GM18519 (cell line): ENCODE measurements at regions not wholly inside any gene's neighbourhood (a gene's known extent, or its start where the extent isn't known, plus 50 kb on each side); places are given as distances from the start of the nearest gene placed in this dataset.
A peak's percentile ranks its signal among the peaks of the same experiment; 100 is the strongest.
"Not testable (repeated sequence)": the region's sequence is repeated elsewhere in the genome, so short reads cannot be mapped to it uniquely, and the experiment has no call there.

Source experiments
- ATAC-seq: cut with Tn5 transposase; IDR thresholded peaks from one replicate; pipeline ENCODE4 v1.9.1; 2021; ENCODE audit warnings: mild to moderate bottlenecking, moderate library complexity; ENCODE audit not compliant: unreplicated experiment, low FRiP score

DNA sequence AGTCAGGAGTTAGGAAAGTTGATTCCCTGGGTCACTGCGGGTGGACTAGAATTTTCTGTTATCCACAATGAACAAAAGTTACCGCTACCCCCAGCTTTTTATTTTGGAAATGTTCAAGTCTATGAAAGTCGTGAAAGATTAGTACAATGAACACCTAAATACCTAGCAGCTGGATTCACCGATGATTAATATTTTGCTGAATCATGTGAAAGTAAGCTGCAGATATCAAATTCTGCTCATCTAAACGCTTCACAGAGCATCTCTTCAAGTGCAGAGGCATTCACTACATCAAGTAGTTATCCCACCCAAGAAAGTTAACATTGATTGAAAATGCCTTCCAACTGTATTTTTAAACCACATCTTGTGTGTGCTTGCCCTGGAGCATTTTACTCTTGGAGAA is 729.0 kb upstream of the NR2F2 start:
- ATAC-seq: no peak

- no peak for ATAC-seq
Measured at GRCh38 chr15:95603802-95604201, 726.7 kb upstream of the NR2F2 start.

DNA sequence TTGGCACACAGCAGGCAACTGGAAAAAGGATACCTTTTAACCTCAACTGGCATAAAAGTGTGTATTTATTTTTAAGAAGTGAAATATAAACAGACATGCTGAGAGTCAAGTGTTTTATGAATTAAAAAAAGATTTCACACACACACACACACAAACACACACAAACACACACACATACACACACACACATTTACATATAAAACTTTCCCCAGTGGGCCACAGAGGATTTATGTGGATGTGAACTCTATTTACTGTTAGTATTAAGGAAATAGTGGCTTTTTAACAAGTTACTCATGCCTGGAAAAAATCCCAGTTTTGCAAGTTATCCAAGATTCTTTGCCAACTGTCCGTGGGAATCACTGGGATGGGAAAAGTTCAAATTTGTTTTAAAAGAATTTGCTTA is 725.9 kb upstream of the NR2F2 start:
- no peak for ATAC-seq

DNA sequence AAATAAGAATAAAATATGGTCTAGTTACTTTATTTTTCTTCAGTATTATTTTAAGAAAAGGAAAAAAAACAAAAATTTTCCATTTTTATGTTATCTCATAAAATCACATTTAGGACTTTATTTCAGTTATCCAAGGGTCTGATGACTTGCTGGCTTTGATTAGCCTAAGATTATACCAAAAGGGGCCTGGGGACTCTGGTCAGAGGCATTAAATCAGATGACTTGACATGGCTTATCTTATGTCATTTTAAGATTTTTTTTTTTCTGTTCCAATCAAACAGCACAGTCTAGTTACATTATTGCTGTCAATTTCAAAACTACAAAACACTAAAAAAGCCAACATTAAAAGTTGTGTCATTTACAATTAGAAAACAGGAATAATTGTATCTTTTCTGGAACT is 725.4 kb upstream of the NR2F2 start:
- ATAC-seq: no peak

DNA sequence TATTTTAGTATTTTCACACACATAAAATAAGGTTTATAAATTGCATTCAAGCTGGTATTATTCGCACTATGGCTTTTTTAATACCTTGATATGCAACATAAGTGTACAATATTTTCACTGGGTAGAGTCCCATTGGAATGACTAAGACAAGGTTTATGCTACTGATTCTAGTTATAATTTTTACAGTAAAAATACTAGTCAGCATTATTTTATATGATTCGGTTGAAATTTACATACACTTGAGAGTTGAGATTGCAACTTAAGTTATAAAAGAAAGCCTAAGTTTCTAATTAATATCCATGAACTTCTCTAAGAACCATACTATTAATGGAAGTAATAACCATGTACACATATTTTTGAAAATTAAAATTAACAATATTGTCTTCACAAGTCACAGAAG is 723.9 kb upstream of the NR2F2 start:
- no peak for ATAC-seq

DNA sequence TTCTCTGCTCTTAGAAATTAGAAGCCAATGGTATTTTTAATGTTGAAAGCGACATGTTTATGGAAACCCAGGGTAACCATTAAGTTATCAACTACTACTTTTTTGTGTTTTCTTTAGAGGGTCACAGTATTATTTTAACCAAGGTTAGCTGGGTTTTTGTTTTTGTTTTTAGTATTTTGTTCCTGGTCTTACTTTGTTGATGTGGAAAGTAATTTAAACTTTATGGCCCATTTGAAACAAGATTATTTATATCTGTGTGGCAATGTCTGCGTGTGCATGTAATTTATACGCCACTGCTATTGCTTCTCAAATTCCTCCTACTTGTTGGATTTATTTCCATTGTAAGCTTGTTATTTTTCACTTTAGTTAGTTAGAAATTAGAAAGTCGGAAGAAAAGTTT is 722.1 kb upstream of the NR2F2 start:
- no peak for ATAC-seq

DNA sequence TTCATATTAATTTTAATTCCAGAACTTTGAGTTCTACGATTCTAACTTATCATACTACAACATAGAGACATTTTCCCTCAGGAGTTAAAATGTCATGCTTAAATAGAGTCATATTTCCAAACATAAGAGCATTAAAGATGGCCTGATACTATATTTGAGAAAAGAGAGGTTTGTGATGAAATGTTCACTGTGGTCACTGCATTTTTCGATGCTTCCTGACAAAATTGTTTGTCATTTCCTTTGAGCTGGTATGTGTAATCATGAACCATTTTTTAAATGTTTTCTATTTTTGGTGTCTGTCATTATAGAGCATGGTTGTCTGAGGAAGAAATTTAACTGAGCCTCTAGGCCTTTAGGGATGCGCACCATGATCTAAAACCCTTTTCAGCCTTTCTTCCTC is 721.4 kb upstream of the NR2F2 start:
- ATAC-seq: no peak

DNA sequence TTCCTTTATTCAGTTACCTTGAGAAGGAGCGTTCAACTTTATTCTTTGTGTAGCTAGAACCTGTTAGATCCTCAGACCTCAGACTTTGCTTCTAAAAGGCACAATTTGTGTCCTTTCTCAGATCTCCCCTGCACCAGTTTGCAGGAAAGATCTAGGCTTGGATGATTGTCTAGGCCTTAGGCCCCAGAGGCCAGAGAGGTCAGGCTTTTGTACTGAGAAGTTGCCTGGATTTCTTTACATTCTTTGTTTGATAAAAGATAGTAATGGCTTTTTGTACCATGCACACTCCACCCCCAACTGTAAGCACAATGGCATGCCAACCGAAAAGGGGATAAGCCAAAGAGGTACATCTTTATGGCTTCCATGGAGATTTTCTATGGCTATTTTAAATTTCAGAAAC is 719.6 kb upstream of the NR2F2 start:
- ATAC-seq: no peak

- ATAC-seq: no peak
Measured at GRCh38 chr15:95615436-95615835, 715.1 kb upstream of the NR2F2 start.

- no peak for ATAC-seq
Measured at GRCh38 chr15:95616306-95616705, 714.2 kb upstream of the NR2F2 start.

- ATAC-seq: peak; percentile 77
Measured at GRCh38 chr15:95620934-95621579, 709.4 kb upstream of the NR2F2 start.

DNA sequence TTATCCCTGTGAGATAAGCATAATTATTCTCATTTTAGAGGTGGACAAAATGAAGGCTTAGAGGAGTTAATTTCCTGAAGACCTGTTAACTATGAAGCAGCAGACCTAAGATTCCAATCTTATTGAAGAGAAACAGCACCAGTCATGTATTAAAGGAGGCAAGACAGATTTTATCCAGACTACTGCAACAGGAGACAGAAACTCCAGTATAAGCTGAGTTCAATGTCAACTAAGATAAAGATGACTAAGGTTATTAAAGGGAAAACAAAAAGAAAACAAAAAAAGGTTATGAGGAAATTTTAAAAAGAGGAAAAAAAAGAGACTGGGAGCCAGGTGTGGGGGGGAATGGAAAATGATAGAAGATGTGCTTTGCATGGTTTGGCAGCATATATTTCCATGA is 707.7 kb upstream of the NR2F2 start:
- no peak for ATAC-seq

DNA sequence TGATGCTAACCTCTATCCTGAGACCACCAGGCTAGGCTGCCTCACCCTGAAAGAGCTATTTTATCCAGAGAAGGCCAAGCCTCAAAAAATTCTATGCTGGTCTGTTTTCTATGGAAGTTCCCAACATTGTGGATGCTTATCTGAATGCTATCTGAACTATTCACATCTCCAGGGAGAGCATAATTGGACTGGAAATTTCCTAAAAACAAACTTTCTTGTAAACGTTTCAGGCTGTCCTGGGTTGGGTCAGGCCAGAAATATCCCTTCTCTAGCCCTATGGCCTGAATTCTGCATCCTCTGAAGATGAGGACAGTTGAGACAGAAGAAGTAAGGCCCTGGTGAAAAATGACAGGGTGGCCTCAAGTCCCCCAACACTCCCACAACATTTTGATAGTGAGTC is 706.4 kb upstream of the NR2F2 start:
- no peak for ATAC-seq

GRCh38 chr15:95624616-95625361 is 705.7 kb upstream of the NR2F2 start:
- no peak for ATAC-seq

GRCh38 chr15:95626501-95627361 is 703.8 kb upstream of the NR2F2 start:
- ATAC-seq: no peak

GRCh38 chr15:95629503-95630168 is 700.9 kb upstream of the NR2F2 start:
- no peak for ATAC-seq

DNA sequence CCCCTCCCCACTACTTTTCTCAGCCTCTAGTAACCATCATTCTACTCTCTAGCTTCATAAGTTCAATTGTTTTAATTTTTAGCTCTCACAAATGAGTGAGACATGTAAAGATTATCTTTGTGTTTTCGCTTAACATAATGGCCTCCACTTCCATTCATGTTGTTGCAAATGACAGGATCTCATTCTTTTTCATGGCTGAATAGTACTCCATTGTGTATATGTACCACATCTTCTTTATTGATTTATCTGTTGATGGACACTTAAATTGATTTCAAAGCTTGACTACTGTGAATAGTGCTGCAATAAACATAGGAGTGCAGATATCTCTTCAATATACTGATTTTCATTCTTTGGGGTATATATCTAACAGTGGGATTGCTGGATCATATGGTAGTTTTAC is 699.8 kb upstream of the NR2F2 start:
- no peak for ATAC-seq

DNA sequence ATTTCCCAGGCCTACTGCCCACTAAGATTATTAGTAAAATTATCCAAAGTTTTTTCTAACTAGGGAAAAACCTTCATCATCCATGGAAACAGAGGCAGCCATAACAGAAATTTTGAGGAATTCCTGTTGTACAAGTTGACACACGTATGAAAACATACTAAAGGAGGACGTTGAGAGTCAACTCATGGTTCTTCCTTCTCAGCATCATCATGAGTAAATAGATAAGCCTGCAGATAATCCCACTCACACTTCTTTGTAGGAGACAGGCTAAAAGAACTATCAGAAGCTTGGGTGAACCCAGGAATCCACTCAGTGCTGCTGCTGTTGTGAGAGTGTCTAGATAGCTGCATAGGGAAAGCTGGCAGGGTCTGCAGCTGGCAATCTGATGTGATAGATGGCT is 694.8 kb upstream of the NR2F2 start:
- no peak for ATAC-seq

DNA sequence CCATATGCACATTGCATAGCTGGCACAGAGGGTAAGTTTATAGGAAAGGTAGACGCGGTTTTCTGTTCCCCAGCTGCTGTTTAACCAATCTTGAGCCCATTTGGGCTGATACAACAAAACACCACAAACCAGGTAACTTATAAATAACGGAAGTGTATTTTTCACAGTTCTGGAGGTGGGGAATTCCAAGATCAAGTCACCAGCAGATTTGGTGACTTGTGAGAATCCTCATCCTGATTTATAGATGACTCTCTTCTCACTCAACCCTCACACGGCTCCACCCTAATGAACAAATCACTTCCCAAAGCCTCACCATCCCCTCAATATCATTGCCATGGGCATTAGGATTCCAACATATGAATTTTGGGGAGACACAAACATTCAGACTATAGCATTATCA is 694.4 kb upstream of the NR2F2 start:
- no peak for ATAC-seq

GRCh38 chr15:95637234-95637633 is 693.3 kb upstream of the NR2F2 start:
- not testable (repeated sequence) for ATAC-seq

- ATAC-seq: no peak
Measured at GRCh38 chr15:95639208-95639607, 691.3 kb upstream of the NR2F2 start.
